ENCODE measurements at regions not wholly inside any gene's neighbourhood (a gene's known extent, or its start where the extent isn't known, plus 50 kb on each side); places are given as distances from the start of the nearest gene placed in this dataset.
A peak's percentile ranks its signal among the peaks of the same experiment; 100 is the strongest.

DNA sequence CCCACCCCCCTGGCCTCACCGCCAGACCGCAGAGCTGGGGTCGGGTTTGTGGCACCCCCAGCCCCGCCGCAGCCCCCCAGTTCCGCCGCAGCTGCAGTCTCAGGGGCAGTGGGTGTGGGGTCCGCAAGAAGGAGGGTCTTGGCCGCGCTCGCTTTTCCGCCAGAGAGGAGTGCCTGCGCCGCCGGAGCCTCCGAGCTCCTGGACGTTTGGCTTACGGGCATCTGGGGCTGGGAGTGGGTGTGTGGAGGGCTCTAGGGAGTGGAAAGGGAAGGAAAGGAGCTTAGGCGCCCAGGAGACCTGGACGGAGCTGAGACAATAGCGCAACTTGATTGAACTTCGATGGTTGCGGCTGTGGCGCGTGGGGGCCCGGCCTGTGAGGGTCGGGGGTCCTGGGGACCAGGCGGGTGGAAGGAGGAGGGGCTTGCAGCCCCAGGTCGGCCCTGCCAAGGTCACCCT is 88.8 kb upstream of the IPO9 start:
- peak overlapping the region; percentile 80 for H3K9ac ChIP-seq (ENCODE audit: low read length)
- peak overlapping the region; percentile 30 for H3K27ac ChIP-seq (ENCODE audit: low read length, poor library complexity, severe bottlenecking)
- H3K4me1 ChIP-seq (ENCODE audit: control insufficient read depth, insufficient read depth, low read depth, low read length): peaks cover 38% of the 10 kb centered on the region

DNA sequence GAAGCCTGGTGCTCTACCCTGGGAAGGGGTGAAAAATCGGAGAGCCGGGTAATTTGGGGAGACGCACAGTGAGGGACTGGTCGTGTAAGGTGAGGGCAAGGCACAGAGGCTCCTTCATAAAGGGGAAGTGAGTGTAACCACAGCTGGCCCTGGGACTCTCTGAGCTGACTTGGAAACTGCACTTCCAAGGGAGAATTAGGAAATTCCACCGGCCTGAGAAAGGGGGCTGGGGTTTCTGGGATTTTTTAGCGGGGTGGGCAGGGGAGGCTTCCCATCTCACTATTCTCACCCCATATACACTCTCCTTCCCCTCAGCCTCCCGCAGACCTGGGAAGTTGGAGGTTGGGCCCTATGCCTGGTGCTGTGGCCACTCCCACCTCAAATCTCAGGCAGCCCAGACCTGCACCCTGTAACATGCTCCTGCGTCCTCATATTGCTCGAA is 88.3 kb upstream of the IPO9 start:
- Histone ChIP-seq H3K27ac (ENCODE audit: low read length, poor library complexity, severe bottlenecking) (no peak overlapping the region), H4K91ac (ENCODE audit: low read length) (peak overlapping the region; percentile 85), H3K4me3 (ENCODE audit: insufficient read depth in 1 of 2, low read depth in 1 of 2, low read length in 2 of 2) (peak overlapping the region; percentile 74 to 81), H2AK5ac (ENCODE audit: low read length, severe bottlenecking) (no peak overlapping the region), H3K4me1 (ENCODE audit: control insufficient read depth, insufficient read depth, low read depth, low read length) (peaks cover 38% of the 10 kb centered on the region), H2BK15ac (ENCODE audit: low read depth, poor library complexity, severe bottlenecking) (no peak overlapping the region), H3K27me3 (ENCODE audit: control insufficient read depth in 1 of 2, insufficient read depth in 1 of 2, low read length in 2 of 2) (no peaks in the 10 kb centered on the region), H3K4ac (ENCODE audit: low read depth in 1 of 2, low read length in 2 of 2) (peak overlapping the region in 1 of 2 experiments; percentile 17), H3K79me1 (replicated peaks; ENCODE audit: low read length, poor library complexity, severe bottlenecking) (peaks cover 45% of the 10 kb centered on the region), H3K9me3 (ENCODE audit: control insufficient read depth, low read length) (no peaks in the 10 kb centered on the region), H3K4me2 (ENCODE audit: low read length, poor library complexity, severe bottlenecking) (peak overlapping the region; percentile 90), H2BK12ac (ENCODE audit: low read length in 2 of 2) (no peak overlapping the region), H2BK5ac (ENCODE audit: low read depth, low read length, poor library complexity, severe bottlenecking) (no peak overlapping the region), H2AFZ (ENCODE audit: low read depth, low read length) (no peak overlapping the region), H3K23ac (ENCODE audit: low read length in 2 of 2) (no peak overlapping the region), H3K18ac (ENCODE audit: low read depth in 1 of 2, low read length in 2 of 2) (peak overlapping the region; percentile 80 to 87), H2BK120ac (ENCODE audit: low read depth, low read length) (no peak overlapping the region), H3K14ac (ENCODE audit: low read length in 2 of 2) (no peak overlapping the region), H3K9ac (ENCODE audit: low read length) (peak overlapping the region; percentile 80), H3K36me3 (ENCODE audit: control insufficient read depth in 1 of 2, insufficient read depth in 2 of 2, low read depth in 1 of 2, low read length in 2 of 2) (peaks cover 0 to 30% of the 10 kb centered on the region in 2 experiments), H4K8ac (ENCODE audit: low read length) (peak overlapping the region; percentile 84)
- WGBS: 17% methylated on average over 8 of the region's 9 CpGs
- DNase-seq: no peak

More for the DNA sequence above, 88.8 kb upstream of the IPO9 start:
- H4K91ac ChIP-seq (ENCODE audit: low read length): peak overlapping the region; percentile 85
- H3K9me3 ChIP-seq (ENCODE audit: control insufficient read depth, low read length): no peaks in the 10 kb centered on the region
- H2AFZ ChIP-seq (ENCODE audit: low read depth, low read length): no peak overlapping the region
- no peak overlapping the region for H2AK5ac ChIP-seq (ENCODE audit: low read length, severe bottlenecking)
- peak overlapping the region; percentile 84 for H4K8ac ChIP-seq (ENCODE audit: low read length)
- peak overlapping the region; percentile 12 to 14 for H2BK12ac ChIP-seq (ENCODE audit: low read length in 2 of 2)
- no peak for DNase-seq
- H3K23ac ChIP-seq (ENCODE audit: low read length in 2 of 2): no peak overlapping the region
- peak overlapping the region; percentile 80 to 87 for H3K18ac ChIP-seq (ENCODE audit: low read depth in 1 of 2, low read length in 2 of 2)
- peak overlapping the region; percentile 90 for H3K4me2 ChIP-seq (ENCODE audit: low read length, poor library complexity, severe bottlenecking)
- no peak overlapping the region for H2BK5ac ChIP-seq (ENCODE audit: low read depth, low read length, poor library complexity, severe bottlenecking)
- peak overlapping the region; percentile 64 to 68 for H3K14ac ChIP-seq (ENCODE audit: low read length in 2 of 2)
- WGBS: 1% methylated on average over 28 of the region's 29 CpGs
- H2BK120ac ChIP-seq (ENCODE audit: low read depth, low read length): peak overlapping the region; percentile 69
- H3K36me3 ChIP-seq (ENCODE audit: control insufficient read depth in 1 of 2, insufficient read depth in 2 of 2, low read depth in 1 of 2, low read length in 2 of 2): peaks cover 0 to 31% of the 10 kb centered on the region in 2 experiments
- peaks cover 43% of the 10 kb centered on the region for H3K79me1 ChIP-seq (replicated peaks; ENCODE audit: low read length, poor library complexity, severe bottlenecking)
- H3K27me3 ChIP-seq (ENCODE audit: control insufficient read depth in 1 of 2, insufficient read depth in 1 of 2, low read length in 2 of 2): no peaks in the 10 kb centered on the region
- H2BK15ac ChIP-seq (ENCODE audit: low read depth, poor library complexity, severe bottlenecking): peak overlapping the region; percentile 82
- H3K4me3 ChIP-seq (ENCODE audit: insufficient read depth in 1 of 2, low read depth in 1 of 2, low read length in 2 of 2): peak overlapping the region; percentile 74 to 81
- peak overlapping the region; percentile 62 to 79 for H3K4ac ChIP-seq (ENCODE audit: low read depth in 1 of 2, low read length in 2 of 2)

DNA sequence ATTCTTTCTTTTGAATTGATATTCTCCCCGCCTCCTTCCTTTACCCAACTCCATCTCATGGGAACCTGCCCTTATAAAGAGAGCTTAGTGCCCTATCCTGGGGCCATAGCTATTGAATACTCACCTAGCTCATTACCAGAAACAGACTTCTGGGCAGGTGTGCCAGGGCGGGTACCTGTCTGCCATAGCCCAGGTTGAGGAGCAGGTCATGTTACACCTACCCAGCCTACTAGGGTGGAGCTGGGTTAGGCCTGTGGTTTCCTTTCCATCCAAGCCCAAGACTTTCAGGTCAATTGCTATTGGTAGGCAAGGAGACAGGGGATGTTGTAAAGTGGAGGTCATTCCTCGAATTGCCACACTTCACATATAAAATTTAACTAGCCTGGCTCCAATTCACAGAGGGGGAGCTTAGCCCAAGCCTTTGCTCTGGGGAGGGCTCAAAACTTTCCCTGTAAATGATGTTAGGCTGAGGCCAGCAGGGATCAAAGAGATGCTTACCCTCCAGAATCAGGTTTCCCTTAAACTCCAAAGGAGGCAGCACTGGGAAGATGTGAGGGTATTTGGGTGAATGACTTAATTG is 87.1 kb upstream of the IPO9 start:
- no peak overlapping the region for H2BK12ac ChIP-seq (ENCODE audit: low read length in 2 of 2)
- no peak overlapping the region for H3K14ac ChIP-seq (ENCODE audit: low read length in 2 of 2)
- no peaks in the 10 kb centered on the region for H3K27me3 ChIP-seq (ENCODE audit: control insufficient read depth in 1 of 2, insufficient read depth in 1 of 2, low read length in 2 of 2)
- peaks cover 0 to 28% of the 10 kb centered on the region in 2 experiments for H3K36me3 ChIP-seq (ENCODE audit: control insufficient read depth in 1 of 2, insufficient read depth in 2 of 2, low read depth in 1 of 2, low read length in 2 of 2)
- H3K79me1 ChIP-seq (replicated peaks; ENCODE audit: low read length, poor library complexity, severe bottlenecking): peaks cover 45% of the 10 kb centered on the region
- no peak overlapping the region for H3K18ac ChIP-seq (ENCODE audit: low read depth in 1 of 2, low read length in 2 of 2)
- H3K23ac ChIP-seq (ENCODE audit: low read length in 2 of 2): no peak overlapping the region
- H2BK5ac ChIP-seq (ENCODE audit: low read depth, low read length, poor library complexity, severe bottlenecking): no peak overlapping the region
- DNase-seq: no peak
- H3K27ac ChIP-seq (ENCODE audit: low read length, poor library complexity, severe bottlenecking): no peak overlapping the region
- H4K91ac ChIP-seq (ENCODE audit: low read length): no peak overlapping the region
- no peak overlapping the region for H2AK5ac ChIP-seq (ENCODE audit: low read length, severe bottlenecking)
- H3K9ac ChIP-seq (ENCODE audit: low read length): no peak overlapping the region
- no peak overlapping the region for H3K4ac ChIP-seq (ENCODE audit: low read depth in 1 of 2, low read length in 2 of 2)
- peak overlapping the region; percentile 12 for H4K8ac ChIP-seq (ENCODE audit: low read length)
- no peak overlapping the region for H2AFZ ChIP-seq (ENCODE audit: low read depth, low read length)
- H3K9me3 ChIP-seq (ENCODE audit: control insufficient read depth, low read length): no peaks in the 10 kb centered on the region
- H2BK120ac ChIP-seq (ENCODE audit: low read depth, low read length): no peak overlapping the region
- no peak overlapping the region for H3K4me2 ChIP-seq (ENCODE audit: low read length, poor library complexity, severe bottlenecking)
- peaks cover 32% of the 10 kb centered on the region for H3K4me1 ChIP-seq (ENCODE audit: control insufficient read depth, insufficient read depth, low read depth, low read length)
- WGBS: 100% methylated on average over 2 of the region's 3 CpGs
- no peak overlapping the region for H2BK15ac ChIP-seq (ENCODE audit: low read depth, poor library complexity, severe bottlenecking)
- H3K4me3 ChIP-seq (ENCODE audit: insufficient read depth in 1 of 2, low read depth in 1 of 2, low read length in 2 of 2): peak overlapping the region in 1 of 2 experiments; percentile 10

DNA sequence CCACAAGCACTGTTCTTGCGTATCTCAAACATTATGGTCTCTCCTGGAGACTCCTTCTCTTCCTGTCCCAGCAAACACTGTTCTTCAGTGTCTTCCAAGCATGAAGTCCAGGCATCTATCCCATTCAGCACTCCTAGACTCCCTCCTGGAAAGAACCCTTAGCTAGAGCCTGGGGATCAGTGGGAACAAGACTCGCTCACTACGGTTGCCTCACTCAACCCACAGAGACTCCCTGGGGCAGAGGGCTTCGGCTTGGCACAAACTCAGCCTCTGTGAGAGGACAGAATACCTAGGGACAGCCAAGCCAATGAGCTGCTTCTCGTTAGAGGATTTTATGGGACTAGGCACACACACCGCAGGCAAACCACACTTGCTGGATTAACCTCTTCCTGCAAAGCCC is 86.5 kb upstream of the IPO9 start:
- no peak overlapping the region for H2BK15ac ChIP-seq (ENCODE audit: low read depth, poor library complexity, severe bottlenecking)
- H3K4ac ChIP-seq (ENCODE audit: low read depth in 1 of 2, low read length in 2 of 2): no peak overlapping the region
- H4K8ac ChIP-seq (ENCODE audit: low read length): no peak overlapping the region
- WGBS: 90% methylated on average over 4 of the region's 6 CpGs
- H3K18ac ChIP-seq (ENCODE audit: low read depth in 1 of 2, low read length in 2 of 2): peak overlapping the region; percentile 16 to 25
- H3K9me3 ChIP-seq (ENCODE audit: control insufficient read depth, low read length): no peaks in the 10 kb centered on the region
- no peak overlapping the region for H3K14ac ChIP-seq (ENCODE audit: low read length in 2 of 2)
- no peak overlapping the region for H3K27ac ChIP-seq (ENCODE audit: low read length, poor library complexity, severe bottlenecking)
- DNase-seq: no peak
- H3K4me1 ChIP-seq (ENCODE audit: control insufficient read depth, insufficient read depth, low read depth, low read length): peaks cover 30% of the 10 kb centered on the region
- H2BK5ac ChIP-seq (ENCODE audit: low read depth, low read length, poor library complexity, severe bottlenecking): no peak overlapping the region
- no peak overlapping the region for H2AFZ ChIP-seq (ENCODE audit: low read depth, low read length)
- H3K36me3 ChIP-seq (ENCODE audit: control insufficient read depth in 1 of 2, insufficient read depth in 2 of 2, low read depth in 1 of 2, low read length in 2 of 2): peaks cover 0 to 29% of the 10 kb centered on the region in 2 experiments
- no peak overlapping the region for H3K4me3 ChIP-seq (ENCODE audit: insufficient read depth in 1 of 2, low read depth in 1 of 2, low read length in 2 of 2)
- H3K4me2 ChIP-seq (ENCODE audit: low read length, poor library complexity, severe bottlenecking): no peak overlapping the region
- H3K23ac ChIP-seq (ENCODE audit: low read length in 2 of 2): no peak overlapping the region
- H2AK5ac ChIP-seq (ENCODE audit: low read length, severe bottlenecking): no peak overlapping the region
- H3K79me1 ChIP-seq (replicated peaks; ENCODE audit: low read length, poor library complexity, severe bottlenecking): peaks cover 44% of the 10 kb centered on the region
- no peak overlapping the region for H4K91ac ChIP-seq (ENCODE audit: low read length)
- no peak overlapping the region for H2BK120ac ChIP-seq (ENCODE audit: low read depth, low read length)
- no peaks in the 10 kb centered on the region for H3K27me3 ChIP-seq (ENCODE audit: control insufficient read depth in 1 of 2, insufficient read depth in 1 of 2, low read length in 2 of 2)
- no peak overlapping the region for H2BK12ac ChIP-seq (ENCODE audit: low read length in 2 of 2)
- no peak overlapping the region for H3K9ac ChIP-seq (ENCODE audit: low read length)

Data from mesenchymal stem cell (in vitro differentiated cells and primary cell).